SU-DHL-6 (cell line): ENCODE measurements at regions not wholly inside any gene's neighbourhood (a gene's known extent, or its start where the extent isn't known, plus 50 kb on each side); places are given as distances from the start of the nearest gene placed in this dataset.

ENCODE experiments used
- H2AFZ ChIP-seq: fragments of 200-600 bp; sonication (generic); 2 replicates; pipeline ENCODE4 v1.6.1; 2014; ENCODE audit warnings: low read depth, mild to moderate bottlenecking, moderate library complexity, mixed read lengths, antibody characterized with exemption, low read length; ENCODE audit not compliant: severe bottlenecking
- H3F3A ChIP-seq: fragments of 200-600 bp; shearing (Covaris generic); 2 replicates; pipeline ENCODE4 v1.6.0; 2016; ENCODE audit warnings: antibody characterized with exemption, mild to moderate bottlenecking; ENCODE audit not compliant: insufficient read depth
- H3K27ac ChIP-seq: fragments of 200-600 bp; sonication (generic); 2 replicates; pipeline ENCODE4 v1.5.1; 2016; ENCODE audit warnings: low read depth, mild to moderate bottlenecking, low read length, moderate library complexity, mixed read lengths
- H3K27me3 ChIP-seq: fragments of 200-600 bp; sonication (generic), shearing (Covaris generic); 2 replicates; pipeline ENCODE4 v1.6.0; 2014; ENCODE audit warnings: mild to moderate bottlenecking, low read length
- H3K36me3 ChIP-seq: fragments of 200-600 bp; sonication (generic); 2 replicates; pipeline ENCODE4 v1.6.1; 2014; ENCODE audit warnings: mild to moderate bottlenecking, low read length, mixed read lengths
- H3K4me2 ChIP-seq: fragments of 300-600, 200-600 bp; shearing (Covaris generic), sonication (generic); 2 replicates; pipeline ENCODE4 v1.6.0; 2014; ENCODE audit warnings: low read length, low read depth, mild to moderate bottlenecking; ENCODE audit not compliant: poor library complexity, severe bottlenecking
- H3K4me3 ChIP-seq: fragments of 200-600 bp; sonication (generic); 2 replicates; pipeline ENCODE4 v1.5.1; 2014; ENCODE audit warnings: antibody characterized with exemption, low read length, mild to moderate bottlenecking, mixed read lengths; ENCODE audit not compliant: insufficient read depth, poor library complexity, severe bottlenecking
- H3K79me2 ChIP-seq: fragments of 200-600 bp; sonication (generic); 2 replicates; pipeline ENCODE4 v1.6.1; 2014; ENCODE audit warnings: mild to moderate bottlenecking, low read length, moderate library complexity; ENCODE audit not compliant: insufficient read depth
- H3K9ac ChIP-seq: fragments of 200-600 bp; sonication (generic); 2 replicates; pipeline ENCODE4 v1.7.0; 2014; ENCODE audit warnings: mild to moderate bottlenecking, low read length
- H3K9me2 ChIP-seq: fragments of 200-600 bp; sonication (generic); replicated peaks from 2 replicates; pipeline ENCODE4 v1.6.1; 2014; ENCODE audit warnings: low read length; ENCODE audit not compliant: insufficient read depth
- H3K9me3 ChIP-seq: fragments of 200-600 bp; sonication (generic); 2 replicates; pipeline ENCODE4 v1.6.1; 2014; ENCODE audit warnings: low read length, mixed read lengths; ENCODE audit not compliant: insufficient read depth
- H4K20me1 ChIP-seq: fragments of 200-600 bp; sonication (generic); 2 replicates; pipeline ENCODE4 v1.6.1; 2014; ENCODE audit warnings: low read depth, mild to moderate bottlenecking, antibody characterized with exemption, low read length, moderate library complexity, mixed read lengths
- EZH2phosphoT487 ChIP-seq: fragments of 200-600 bp; sonication (generic), shearing (Covaris generic); conservative IDR thresholded peaks from 2 replicates; pipeline ENCODE4 v1.6.1; 2018; ENCODE audit warnings: mild to moderate bottlenecking, antibody characterized with exemption, low read length, moderate library complexity, mixed read lengths
- TF ChIP-seq, protein P1 (sequence below): fragments of 200-600 bp; sonication (generic); IDR thresholded peaks from one replicate; pipeline ENCODE4 v1.5.1; 2017; ENCODE audit warnings: antibody characterized with exemption, mild to moderate bottlenecking, low read length, moderate library complexity; ENCODE audit not compliant: insufficient read depth, poor library complexity, severe bottlenecking

DNA sequence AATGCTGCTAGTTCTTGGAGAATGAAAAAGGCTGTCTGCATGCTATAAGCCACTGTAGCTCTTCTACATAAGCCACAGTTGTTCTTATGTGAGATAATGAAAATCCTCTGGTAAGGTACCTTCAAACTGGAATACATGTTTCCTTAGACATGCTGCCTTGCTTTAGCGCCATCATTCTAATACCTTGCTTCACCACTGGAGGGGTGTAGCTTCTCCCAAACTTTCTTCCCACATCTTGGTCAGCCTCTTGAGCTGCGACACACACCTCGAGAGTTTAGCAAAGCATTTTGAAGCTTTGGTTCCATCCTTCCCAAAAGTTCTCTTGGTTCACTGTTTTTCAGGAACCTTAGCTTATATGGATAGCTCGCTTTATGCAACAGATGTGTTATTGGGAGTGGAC is 69.5 kb downstream of the NKX2-1 start:
- H3K79me2 ChIP-seq = no peaks in the 10 kb centered on the region
- H3K9me3 ChIP-seq = no peaks in the 10 kb centered on the region
- H3K4me2 ChIP-seq = no peak overlapping the region
- H3K27ac ChIP-seq = no peak overlapping the region
- no peaks in the 10 kb centered on the region; the same call in 1 of the 2 replicates for H3K27me3 ChIP-seq
- H3K36me3 ChIP-seq = no peaks in the 10 kb centered on the region
- no peak for TF ChIP-seq EZH2phosphoT487
- TF ChIP-seq, protein P1, sequence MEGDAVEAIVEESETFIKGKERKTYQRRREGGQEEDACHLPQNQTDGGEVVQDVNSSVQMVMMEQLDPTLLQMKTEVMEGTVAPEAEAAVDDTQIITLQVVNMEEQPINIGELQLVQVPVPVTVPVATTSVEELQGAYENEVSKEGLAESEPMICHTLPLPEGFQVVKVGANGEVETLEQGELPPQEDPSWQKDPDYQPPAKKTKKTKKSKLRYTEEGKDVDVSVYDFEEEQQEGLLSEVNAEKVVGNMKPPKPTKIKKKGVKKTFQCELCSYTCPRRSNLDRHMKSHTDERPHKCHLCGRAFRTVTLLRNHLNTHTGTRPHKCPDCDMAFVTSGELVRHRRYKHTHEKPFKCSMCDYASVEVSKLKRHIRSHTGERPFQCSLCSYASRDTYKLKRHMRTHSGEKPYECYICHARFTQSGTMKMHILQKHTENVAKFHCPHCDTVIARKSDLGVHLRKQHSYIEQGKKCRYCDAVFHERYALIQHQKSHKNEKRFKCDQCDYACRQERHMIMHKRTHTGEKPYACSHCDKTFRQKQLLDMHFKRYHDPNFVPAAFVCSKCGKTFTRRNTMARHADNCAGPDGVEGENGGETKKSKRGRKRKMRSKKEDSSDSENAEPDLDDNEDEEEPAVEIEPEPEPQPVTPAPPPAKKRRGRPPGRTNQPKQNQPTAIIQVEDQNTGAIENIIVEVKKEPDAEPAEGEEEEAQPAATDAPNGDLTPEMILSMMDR = no peak
- no peaks in the 10 kb centered on the region for H3K9me2 ChIP-seq
- H3F3A ChIP-seq = no peaks in the 10 kb centered on the region
- H3K4me3 ChIP-seq = no peak overlapping the region
- H3K9ac ChIP-seq = no peak overlapping the region
- H2AFZ ChIP-seq = no peak overlapping the region
- no peaks in the 10 kb centered on the region for H4K20me1 ChIP-seq

DNA sequence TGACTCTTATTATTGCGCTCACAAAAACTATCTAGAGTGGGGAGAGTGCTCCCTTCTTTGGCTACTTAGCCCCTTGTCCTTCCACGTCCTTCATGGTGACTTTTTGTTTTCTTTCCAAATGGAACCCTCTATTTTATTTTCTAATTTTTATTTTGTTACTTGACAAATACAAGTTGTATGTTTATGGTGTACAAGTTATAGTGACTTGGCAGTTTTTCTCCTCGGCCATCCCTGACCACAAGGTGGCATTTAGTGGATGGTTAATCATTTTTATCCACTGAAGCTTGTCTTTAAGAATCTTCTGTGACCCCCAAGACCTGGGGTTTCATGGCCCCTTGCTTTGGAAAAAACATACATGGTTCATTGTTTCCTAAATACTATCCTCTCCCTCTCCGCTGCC is 70.1 kb downstream of the NKX2-1 start:
- Histone ChIP-seq H3K27ac (no peak overlapping the region), H3K27me3 (no peaks in the 10 kb centered on the region; the same call in 1 of the 2 replicates), H3K4me2 (no peak overlapping the region), H4K20me1 (no peaks in the 10 kb centered on the region), H3K9me2 (no peaks in the 10 kb centered on the region), H3K4me3 (no peak overlapping the region), H3K9ac (no peak overlapping the region), H3K79me2 (no peaks in the 10 kb centered on the region), H3F3A (no peaks in the 10 kb centered on the region), H2AFZ (no peak overlapping the region), H3K36me3 (no peaks in the 10 kb centered on the region), H3K9me3 (no peaks in the 10 kb centered on the region)
- no peak for TF ChIP-seq EZH2phosphoT487
- TF ChIP-seq, protein P1 = no peak

DNA sequence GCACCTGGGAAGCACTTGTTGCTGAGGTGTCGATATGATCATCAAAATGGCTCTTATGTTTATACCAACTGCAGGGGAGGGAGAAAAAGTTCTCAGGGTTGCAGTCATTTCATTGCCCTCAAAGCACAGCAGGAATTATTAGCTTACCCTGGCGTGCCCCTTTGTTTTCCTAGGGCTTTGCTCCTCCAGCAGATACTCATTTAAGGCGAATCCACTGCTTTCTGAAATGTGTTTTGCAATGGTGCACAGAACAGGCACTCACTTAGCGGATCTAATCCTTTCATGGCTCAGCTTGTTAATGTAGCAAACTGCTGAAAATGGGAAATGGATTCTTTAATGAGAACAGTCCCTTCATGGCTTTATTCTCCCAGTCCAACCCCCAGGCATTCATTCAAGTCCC is 76.7 kb downstream of the NKX2-1 start:
- no peak overlapping the region for H3K4me3 ChIP-seq
- H3K4me2 ChIP-seq = no peak overlapping the region
- no peaks in the 10 kb centered on the region for H3F3A ChIP-seq
- H3K9me2 ChIP-seq = no peaks in the 10 kb centered on the region
- H3K79me2 ChIP-seq = no peaks in the 10 kb centered on the region
- H3K36me3 ChIP-seq = no peaks in the 10 kb centered on the region
- no peak for TF ChIP-seq EZH2phosphoT487
- TF ChIP-seq, protein P1 = no peak
- no peak overlapping the region for H3K9ac ChIP-seq
- no peaks in the 10 kb centered on the region; the same call in 1 of the 2 replicates for H3K27me3 ChIP-seq
- no peaks in the 10 kb centered on the region for H4K20me1 ChIP-seq
- no peak overlapping the region for H3K27ac ChIP-seq
- no peaks in the 10 kb centered on the region for H3K9me3 ChIP-seq
- H2AFZ ChIP-seq = no peak overlapping the region
